GM12891 (cell line): ENCODE measurements at regions not wholly inside any gene's neighbourhood (a gene's known extent, or its start where the extent isn't known, plus 50 kb on each side); places are given as distances from the start of the nearest gene placed in this dataset.

ENCODE experiments used
- PAX5 ChIP-seq: IDR thresholded peaks from 2 replicates; pipeline ENCODE4 v1.6.1; 2011; ENCODE audit warnings: low read length, moderate library complexity, mild to moderate bottlenecking; ENCODE audit not compliant: insufficient read depth, severe bottlenecking
- POLR2A ChIP-seq: IDR thresholded peaks from 2 replicates; pipeline ENCODE4 v1.6.1; 2011; ENCODE audit warnings: low read depth, low read length, control low read depth
- POLR2AphosphoS5 ChIP-seq: IDR thresholded peaks from 2 replicates; pipeline ENCODE4 v1.6.1; 2011; ENCODE audit warnings: low read depth, low read length, control low read depth

DNA sequence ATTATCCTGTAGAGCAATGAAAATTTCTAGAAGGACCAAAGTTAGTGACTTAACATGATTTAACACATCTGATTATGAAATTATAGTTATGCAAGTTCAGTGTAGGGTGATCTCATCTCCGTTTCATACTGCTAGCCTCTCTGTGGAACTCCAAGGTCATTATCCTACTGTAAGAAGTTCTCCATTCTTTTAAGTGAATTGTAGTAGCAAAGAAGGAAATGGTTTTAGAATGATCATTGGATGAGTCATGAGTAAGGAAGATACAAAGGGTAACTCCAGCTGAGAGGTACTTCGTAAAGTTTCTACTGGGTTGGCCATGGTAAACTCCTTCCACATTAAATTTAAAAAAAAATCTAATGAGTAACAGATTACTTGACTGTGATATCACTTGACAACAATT, 215.0 kb upstream of the GIMD1 start:
- no peak for TF ChIP-seq POLR2A
- no peak for TF ChIP-seq POLR2AphosphoS5
- no peak for TF ChIP-seq PAX5
